IgD-negative memory B cell (primary cell): ENCODE measurements at regions not wholly inside any gene's neighbourhood (a gene's known extent, or its start where the extent isn't known, plus 50 kb on each side); places are given as distances from the start of the nearest gene placed in this dataset.

Experiments used
- H3K27ac Mint-ChIP-seq, 3 donors: one replicate each; pipeline ENCODE4 v1.8.0; 2020 to 2022; ENCODE audit warnings: mild to moderate bottlenecking in 3 of 3, mixed read lengths in 3 of 3, moderate library complexity in 1 of 3
- H3K27me3 Mint-ChIP-seq: one replicate; pipeline ENCODE4 v1.8.0; 2021; ENCODE audit warnings: mixed read lengths
- H3K36me3 Mint-ChIP-seq: one replicate; pipeline ENCODE4 v1.8.0; 2020; ENCODE audit warnings: mild to moderate bottlenecking, mixed read lengths
- H3K4me1 Mint-ChIP-seq, 3 donors: one replicate each; pipeline ENCODE4 v1.8.0; 2020 to 2022; ENCODE audit warnings: mixed read lengths in 3 of 3, mild to moderate bottlenecking in 1 of 3
- H3K4me3 Mint-ChIP-seq, 4 donors: one replicate each; pipeline ENCODE4 v1.8.0; 2020 to 2022; ENCODE audit warnings: mild to moderate bottlenecking in 4 of 4, mixed read lengths in 4 of 4, moderate library complexity in 3 of 4
- H3K9me3 Mint-ChIP-seq, 3 donors: one replicate each; pipeline ENCODE4 v1.8.0; 2020 to 2021; ENCODE audit warnings: mixed read lengths in 3 of 3, mild to moderate bottlenecking in 1 of 3

DNA sequence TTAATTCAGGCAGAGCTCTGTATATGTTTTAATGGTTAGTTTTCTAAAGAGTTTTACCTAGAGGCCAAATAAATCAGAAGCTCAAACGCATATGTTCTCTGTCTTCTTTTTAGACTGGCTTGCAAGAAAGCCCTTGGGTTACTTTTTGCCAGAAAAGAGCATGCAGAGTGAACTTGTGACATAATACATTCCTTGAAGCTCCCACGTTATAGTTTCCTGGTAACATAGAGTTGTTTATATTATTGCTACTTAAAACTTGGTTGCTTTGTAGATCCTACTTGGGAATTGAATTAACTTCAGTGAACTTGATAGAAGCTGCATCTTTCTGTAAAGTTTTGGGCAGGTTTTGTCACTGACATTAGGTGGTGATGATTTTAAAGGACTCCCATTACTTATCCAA is 102.9 kb downstream of the C9orf152 start:
- Mint-ChIP-seq H3K4me3 (peak overlapping the region in 1 of 4 donors; percentile 44), H3K27ac (peak overlapping the region in 2 of 3 donors; percentile 23 to 51), H3K27me3 (no peaks in the 10 kb centered on the region), H3K9me3 (no peaks in the 10 kb centered on the region), H3K4me1 (peaks cover 68 to 70% (median 69%) of the 10 kb centered on the region in 3 donors), H3K36me3 (peaks cover 2% of the 10 kb centered on the region)

DNA sequence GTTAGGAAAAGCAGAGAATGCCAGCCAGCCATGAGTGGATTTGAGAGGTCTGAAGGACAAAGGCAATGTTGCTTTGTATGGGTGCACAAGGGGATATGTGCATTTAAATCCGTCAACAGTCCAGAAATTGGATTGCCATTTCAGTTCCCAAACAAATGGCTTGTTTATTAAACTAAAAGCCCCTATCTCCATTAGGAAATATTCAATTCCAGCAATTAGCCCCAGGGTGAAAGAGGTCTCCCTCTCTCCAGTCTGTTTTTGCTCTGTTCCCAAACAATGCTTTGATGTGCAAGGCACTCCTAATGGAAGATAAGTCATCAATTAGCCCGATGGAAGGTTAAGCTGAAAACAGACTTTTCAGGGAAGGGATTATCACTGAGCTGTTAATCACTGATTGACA is 101.3 kb downstream of the C9orf152 start:
- Mint-ChIP-seq H3K9me3 (no peaks in the 10 kb centered on the region), H3K4me1 (peaks cover 65 to 69% (median 65%) of the 10 kb centered on the region in 3 donors), H3K4me3 (peak overlapping the region in 1 of 4 donors; percentile 84), H3K27me3 (no peaks in the 10 kb centered on the region), H3K36me3 (peaks cover 2% of the 10 kb centered on the region), H3K27ac (peak overlapping the region in 2 of 3 donors; percentile 11 to 51)

DNA sequence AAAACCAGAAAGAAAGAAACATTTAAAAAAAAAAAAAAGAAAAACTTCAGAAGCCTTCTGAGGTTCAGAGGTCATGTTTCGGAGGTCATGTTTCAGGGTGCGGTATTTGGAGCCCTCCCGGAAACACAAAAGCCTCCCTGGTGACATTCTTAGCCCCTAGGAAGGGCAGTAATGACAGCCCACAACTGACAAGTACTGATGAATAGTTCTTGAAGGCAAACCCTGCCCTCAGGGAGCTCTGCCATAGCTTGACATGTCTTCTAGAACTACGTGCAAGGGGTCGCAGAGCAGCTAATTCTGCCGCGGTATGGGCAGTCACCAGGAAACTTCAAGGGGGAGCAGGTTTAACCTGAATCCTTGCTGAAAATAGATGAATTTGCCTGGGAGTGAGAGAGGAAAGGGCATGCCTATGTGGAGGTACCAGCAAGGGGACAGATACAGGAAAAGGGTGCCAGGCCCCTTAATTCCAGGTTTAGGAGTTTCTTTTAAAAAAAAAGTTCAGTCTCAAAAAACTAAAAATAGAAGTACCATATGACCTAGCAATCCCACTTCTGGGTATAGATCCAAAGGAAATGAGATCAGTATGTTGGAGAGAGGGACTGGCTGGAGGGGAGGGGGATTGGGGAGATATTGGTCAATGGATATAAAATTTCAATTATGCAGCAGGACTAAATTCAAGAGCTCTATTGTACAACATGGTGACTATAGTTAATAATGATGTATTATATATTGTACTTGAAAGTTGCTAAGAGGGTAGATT is 98.4 kb downstream of the C9orf152 start:
- Mint-ChIP-seq H3K27me3 (no peaks in the 10 kb centered on the region), H3K27ac (peak overlapping the region; percentile 35 to 77 (median 76)), H3K36me3 (peaks cover 4% of the 10 kb centered on the region), H3K4me1 (peaks cover 60 to 65% (median 62%) of the 10 kb centered on the region in 3 donors), H3K4me3 (peak overlapping the region in 3 of 4 donors; percentile 36 to 85 (median 83)), H3K9me3 (no peaks in the 10 kb centered on the region)

DNA sequence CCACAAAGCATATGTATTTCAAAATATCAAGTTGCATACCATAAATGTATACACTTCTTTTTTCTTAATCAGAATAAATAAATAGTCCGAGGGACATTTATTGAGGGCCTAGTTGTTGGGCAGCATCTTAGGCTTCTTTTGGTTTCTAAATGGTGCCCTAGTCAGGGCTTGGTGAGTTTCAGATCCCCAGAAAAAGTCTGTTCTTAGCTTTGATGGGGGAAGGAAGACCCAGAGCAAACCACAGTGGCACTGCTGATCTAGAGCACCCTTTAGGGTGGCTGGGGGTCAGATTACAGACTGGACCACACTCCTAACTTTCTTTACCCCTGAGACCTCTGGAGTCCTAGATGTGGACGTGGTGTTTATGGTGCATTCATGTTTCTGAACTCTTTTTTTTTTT is 97.8 kb downstream of the C9orf152 start:
- no peaks in the 10 kb centered on the region for H3K9me3 Mint-ChIP-seq
- H3K4me1 Mint-ChIP-seq = peaks cover 59 to 65% (median 62%) of the 10 kb centered on the region in 3 donors
- peak overlapping the region; percentile 73 to 80 (median 77) for H3K27ac Mint-ChIP-seq
- peak overlapping the region; percentile 8 to 83 (median 60) for H3K4me3 Mint-ChIP-seq
- H3K36me3 Mint-ChIP-seq = peaks cover 4% of the 10 kb centered on the region
- H3K27me3 Mint-ChIP-seq = no peaks in the 10 kb centered on the region

DNA sequence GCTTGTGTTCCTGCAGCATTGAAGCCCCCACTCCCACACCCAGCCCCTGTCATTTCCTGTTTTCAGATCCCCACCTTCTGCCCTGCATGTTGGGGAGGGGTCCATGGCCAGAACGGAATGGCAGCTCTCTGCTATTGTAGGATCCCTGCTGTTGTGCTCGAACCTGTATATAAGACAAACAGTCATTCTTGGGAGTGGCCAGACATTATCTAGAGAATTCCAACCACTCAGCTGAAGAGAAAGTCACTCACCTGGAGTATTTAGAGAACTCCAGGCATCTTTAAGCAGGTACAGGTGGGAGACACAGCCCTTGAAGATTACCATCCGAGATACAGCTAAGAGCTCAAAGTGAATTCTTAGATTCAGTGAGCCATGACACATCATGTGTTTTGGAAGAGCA is 96.1 kb downstream of the C9orf152 start:
- Mint-ChIP-seq H3K36me3 (peaks cover 4% of the 10 kb centered on the region), H3K4me1 (peaks cover 52 to 57% (median 57%) of the 10 kb centered on the region in 3 donors), H3K27ac (peak overlapping the region in 2 of 3 donors; percentile 66 to 80), H3K27me3 (no peaks in the 10 kb centered on the region), H3K9me3 (no peaks in the 10 kb centered on the region), H3K4me3 (peak overlapping the region in 3 of 4 donors; percentile 27 to 88 (median 61))

DNA sequence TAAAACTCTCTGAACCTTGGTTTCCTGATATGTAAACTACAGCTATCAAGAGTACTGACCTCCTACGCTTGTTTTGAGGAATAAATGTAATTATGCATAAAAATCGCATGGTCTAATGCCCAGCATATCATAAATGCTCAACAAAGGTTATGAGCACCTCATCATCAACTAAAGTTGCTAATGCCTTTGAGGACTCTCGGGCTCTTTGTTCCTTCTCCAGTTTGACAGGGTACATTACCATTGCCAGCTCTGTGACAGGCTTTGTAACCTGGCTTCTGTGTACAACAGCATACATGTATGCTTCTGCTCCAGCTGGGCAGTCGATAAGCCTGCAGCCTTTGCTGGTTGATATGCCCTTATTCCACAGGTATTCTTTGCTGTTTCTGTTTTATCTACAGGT is 95.2 kb downstream of the C9orf152 start:
- Mint-ChIP-seq H3K27ac (peak overlapping the region; percentile 54 to 80 (median 66)), H3K27me3 (no peaks in the 10 kb centered on the region), H3K4me3 (peak overlapping the region in 3 of 4 donors; percentile 27 to 88 (median 61)), H3K9me3 (no peaks in the 10 kb centered on the region), H3K36me3 (peaks cover 4% of the 10 kb centered on the region), H3K4me1 (peaks cover 57 to 64% (median 63%) of the 10 kb centered on the region in 3 donors)

DNA sequence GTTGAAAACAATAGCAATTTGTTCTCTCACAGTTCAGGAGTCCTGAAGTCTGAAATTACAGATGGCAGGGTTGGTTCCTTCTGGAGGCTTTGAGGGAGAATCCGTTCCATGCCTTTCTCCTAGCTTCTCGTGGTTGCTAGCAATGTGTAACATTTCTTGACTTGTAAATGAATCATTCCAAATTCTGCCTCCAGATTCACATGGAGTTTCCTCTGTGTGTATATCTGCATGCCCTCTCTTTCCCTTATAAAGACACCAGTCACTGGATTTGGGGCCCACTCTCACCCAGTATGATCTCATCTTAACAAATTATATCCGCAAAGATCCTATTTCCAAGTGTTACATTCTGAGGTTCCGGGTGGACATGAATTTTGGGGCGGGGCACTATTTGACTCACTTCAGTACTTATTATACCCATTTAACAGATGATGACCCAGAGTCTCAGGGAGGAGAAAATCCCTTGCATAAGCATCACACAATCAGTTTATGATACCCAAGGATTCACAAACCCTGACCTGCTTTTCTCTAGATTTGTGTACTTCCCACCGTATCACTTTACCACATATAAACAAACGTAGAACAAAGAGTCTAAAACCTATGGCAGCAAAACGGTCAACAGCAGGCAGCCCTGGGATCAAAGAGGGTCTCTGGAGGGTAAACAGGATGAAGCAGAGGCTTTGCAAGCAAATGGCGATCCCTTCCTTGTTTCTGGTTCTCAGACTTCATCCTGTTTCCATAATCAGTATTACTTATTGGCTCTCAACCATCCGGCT is 93.7 kb downstream of the C9orf152 start:
- H3K9me3 Mint-ChIP-seq = no peaks in the 10 kb centered on the region
- peaks cover 4% of the 10 kb centered on the region for H3K36me3 Mint-ChIP-seq
- peak overlapping the region in 1 of 4 donors; percentile 42 for H3K4me3 Mint-ChIP-seq
- H3K27me3 Mint-ChIP-seq = no peaks in the 10 kb centered on the region
- peak overlapping the region; percentile 13 to 73 (median 51) for H3K27ac Mint-ChIP-seq
- H3K4me1 Mint-ChIP-seq = peaks cover 58 to 69% (median 65%) of the 10 kb centered on the region in 3 donors

DNA sequence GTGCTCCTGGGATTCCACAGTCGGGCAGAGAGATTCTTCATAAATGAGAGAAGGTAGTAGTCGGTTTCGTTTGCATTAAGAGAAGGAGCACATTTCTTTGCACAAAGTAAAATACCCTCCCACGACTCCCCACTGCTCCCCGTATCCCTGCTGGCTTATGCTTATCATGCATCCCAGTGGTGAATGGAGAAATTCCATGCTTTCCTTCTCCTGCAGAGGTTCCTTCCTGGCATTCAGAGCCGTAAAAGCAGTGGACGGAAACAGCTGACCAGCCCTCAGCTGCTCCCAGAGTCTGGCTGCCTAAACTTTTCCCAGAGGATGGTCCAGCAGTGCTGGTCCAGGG is 93.1 kb downstream of the C9orf152 start:
- H3K27ac Mint-ChIP-seq = peak overlapping the region in 1 of 3 donors; percentile 51
- peaks cover 4% of the 10 kb centered on the region for H3K36me3 Mint-ChIP-seq
- H3K9me3 Mint-ChIP-seq = no peaks in the 10 kb centered on the region
- H3K27me3 Mint-ChIP-seq = no peaks in the 10 kb centered on the region
- peaks cover 53 to 68% (median 65%) of the 10 kb centered on the region in 3 donors for H3K4me1 Mint-ChIP-seq
- no peak overlapping the region for H3K4me3 Mint-ChIP-seq

DNA sequence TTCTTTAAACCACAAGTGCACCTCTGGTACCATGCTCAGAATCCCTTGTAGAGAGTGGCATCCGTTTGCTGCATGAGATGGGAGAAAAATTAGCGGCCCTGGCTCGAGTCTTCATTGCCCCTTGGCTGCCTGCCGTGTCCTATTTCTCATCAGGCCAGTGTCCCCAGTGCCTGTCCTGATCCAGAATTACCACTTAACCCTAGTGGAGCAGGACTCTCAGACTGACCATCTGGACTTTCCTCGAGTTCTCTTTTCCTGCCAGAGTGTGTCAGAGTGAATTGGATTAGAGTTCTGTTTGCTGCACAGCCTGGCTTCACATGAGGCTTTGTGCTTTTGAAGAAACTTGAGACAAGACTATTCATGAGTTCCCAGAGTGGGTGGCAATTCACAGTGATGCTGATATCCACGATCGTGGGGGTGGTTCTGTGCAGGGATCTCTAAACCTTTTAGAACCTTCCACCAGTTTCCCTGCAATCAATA is 92.6 kb downstream of the C9orf152 start:
- Mint-ChIP-seq H3K4me1 (peaks cover 50 to 66% (median 63%) of the 10 kb centered on the region in 3 donors), H3K9me3 (no peaks in the 10 kb centered on the region), H3K27me3 (no peaks in the 10 kb centered on the region), H3K36me3 (peaks cover 4% of the 10 kb centered on the region), H3K4me3 (peak overlapping the region in 1 of 4 donors; percentile 70), H3K27ac (peak overlapping the region in 1 of 3 donors; percentile 37)

DNA sequence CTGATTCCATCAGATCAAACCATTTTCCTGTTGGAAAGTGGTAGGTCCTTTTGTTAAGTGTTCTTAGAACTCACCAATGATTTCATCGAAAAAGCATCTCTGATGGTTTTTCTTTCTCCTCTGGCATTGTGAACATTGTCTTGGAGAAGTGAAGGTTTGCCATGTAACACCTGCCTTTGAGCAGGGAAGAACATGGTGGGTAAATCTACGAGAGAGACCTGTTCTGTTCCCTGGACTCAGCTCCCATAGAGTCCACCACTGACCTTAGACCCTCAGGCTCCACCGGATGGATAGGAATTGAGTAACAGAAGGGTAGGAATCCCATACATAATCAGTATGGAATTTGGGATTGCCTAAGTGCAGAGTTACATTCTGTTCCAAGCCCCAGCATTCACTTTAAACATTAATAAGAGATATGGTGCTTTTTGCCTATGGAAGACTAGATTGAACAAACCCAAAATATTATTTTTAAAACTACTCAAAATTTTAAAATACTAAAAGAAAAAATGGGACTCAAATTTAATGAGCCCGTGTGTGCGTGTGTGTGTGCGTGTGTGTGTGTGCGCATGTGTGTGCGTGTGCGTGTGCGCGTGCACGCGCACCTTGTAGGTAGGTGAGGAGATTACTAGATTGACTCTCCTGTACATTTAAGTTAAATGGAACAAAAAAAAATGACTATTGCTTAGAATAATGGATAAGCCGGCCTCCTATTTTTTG is 92.0 kb downstream of the C9orf152 start:
- H3K9me3 Mint-ChIP-seq = no peaks in the 10 kb centered on the region
- peak overlapping the region in 1 of 4 donors; percentile 21 for H3K4me3 Mint-ChIP-seq
- H3K27ac Mint-ChIP-seq = peak overlapping the region in 2 of 3 donors; percentile 44 to 78
- H3K4me1 Mint-ChIP-seq = peaks cover 49 to 63% (median 62%) of the 10 kb centered on the region in 3 donors
- H3K27me3 Mint-ChIP-seq = no peaks in the 10 kb centered on the region
- H3K36me3 Mint-ChIP-seq = peaks cover 4% of the 10 kb centered on the region

DNA sequence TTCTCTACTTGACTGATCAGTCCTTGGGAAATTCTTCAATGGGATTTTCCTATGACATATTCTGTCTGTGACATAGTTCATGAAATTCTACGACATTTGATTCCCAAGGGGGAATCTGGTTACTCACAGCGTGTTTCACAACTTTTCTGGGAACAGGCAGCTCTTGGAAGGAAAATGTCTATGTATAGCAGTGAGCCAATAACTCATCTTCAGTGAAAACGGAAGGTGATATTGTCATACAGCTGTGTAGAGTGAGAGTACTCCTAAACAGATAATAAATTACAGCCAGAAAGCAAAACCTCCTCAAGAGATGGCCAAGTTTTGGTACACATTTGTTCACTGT is 91.4 kb downstream of the C9orf152 start:
- H3K27ac Mint-ChIP-seq = peak overlapping the region; percentile 44 to 78 (median 78)
- no peaks in the 10 kb centered on the region for H3K9me3 Mint-ChIP-seq
- peaks cover 51 to 65% (median 62%) of the 10 kb centered on the region in 3 donors for H3K4me1 Mint-ChIP-seq
- no peak overlapping the region for H3K4me3 Mint-ChIP-seq
- H3K36me3 Mint-ChIP-seq = peaks cover 4% of the 10 kb centered on the region
- H3K27me3 Mint-ChIP-seq = no peaks in the 10 kb centered on the region

DNA sequence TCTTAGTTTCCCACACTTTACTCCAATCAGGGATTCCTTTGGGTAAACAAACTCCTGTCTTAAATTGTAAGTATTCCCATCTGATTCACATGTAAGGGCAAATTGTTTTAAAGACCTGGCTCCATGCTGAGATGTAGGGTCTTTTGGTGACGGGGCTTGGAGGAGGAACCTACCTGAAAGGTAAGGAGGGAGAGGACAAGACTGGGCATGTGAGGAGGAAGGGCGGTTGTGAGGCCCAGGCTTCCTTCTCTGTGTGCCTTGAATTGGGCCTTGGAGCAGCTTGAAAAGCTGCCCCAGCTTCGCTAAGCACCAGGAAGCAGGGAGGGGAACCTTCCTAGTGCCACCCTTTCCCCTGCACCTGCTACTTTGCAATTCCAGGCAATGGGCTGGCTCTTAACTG is 86.8 kb downstream of the C9orf152 start:
- Mint-ChIP-seq H3K36me3 (no peaks in the 10 kb centered on the region), H3K4me1 (peaks cover 63 to 74% (median 66%) of the 10 kb centered on the region in 3 donors), H3K27ac (peak overlapping the region in 2 of 3 donors; percentile 27), H3K4me3 (no peak overlapping the region), H3K9me3 (no peaks in the 10 kb centered on the region), H3K27me3 (no peaks in the 10 kb centered on the region)

DNA sequence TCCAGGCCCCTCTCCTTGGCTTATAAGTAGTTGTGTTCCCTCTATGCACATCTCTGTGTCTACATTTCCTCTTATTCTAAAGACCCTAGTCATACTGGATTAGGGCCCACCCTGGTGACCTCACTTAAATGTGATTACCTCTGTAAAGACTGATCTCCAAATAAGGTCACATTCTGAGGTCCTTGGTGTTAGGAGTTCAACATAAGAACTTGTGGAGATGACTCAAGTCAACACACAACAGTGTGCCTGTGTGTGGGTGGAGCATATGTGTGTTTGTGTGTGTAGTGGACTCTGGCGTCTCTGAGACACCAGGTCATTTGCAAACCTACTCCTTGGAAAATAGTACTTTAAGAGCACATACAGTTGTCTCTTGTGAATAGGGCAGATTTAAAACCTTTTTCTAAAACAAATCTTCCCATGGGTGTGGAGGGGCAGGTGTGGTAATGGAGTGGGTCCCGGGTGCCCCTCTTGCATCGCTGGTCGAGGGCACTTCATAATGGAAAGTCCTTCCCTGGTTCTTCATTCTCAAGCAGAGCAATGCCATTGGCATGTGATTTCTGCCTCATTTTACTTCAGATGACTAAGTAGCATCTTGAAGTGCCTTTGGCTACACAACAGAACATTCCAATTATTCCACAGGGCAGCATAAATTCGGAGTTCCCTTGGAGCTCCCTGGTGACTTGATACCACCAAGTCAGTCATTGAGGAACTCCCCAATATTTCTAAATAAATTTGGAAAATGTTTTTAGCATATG is 84.4 kb downstream of the C9orf152 start:
- H3K27ac Mint-ChIP-seq = peak overlapping the region; percentile 12 to 87 (median 56)
- no peaks in the 10 kb centered on the region for H3K9me3 Mint-ChIP-seq
- H3K36me3 Mint-ChIP-seq = no peaks in the 10 kb centered on the region
- peak overlapping the region in 3 of 4 donors; percentile 39 to 70 (median 49) for H3K4me3 Mint-ChIP-seq
- no peaks in the 10 kb centered on the region for H3K27me3 Mint-ChIP-seq
- H3K4me1 Mint-ChIP-seq = peaks cover 69 to 75% (median 73%) of the 10 kb centered on the region in 3 donors

DNA sequence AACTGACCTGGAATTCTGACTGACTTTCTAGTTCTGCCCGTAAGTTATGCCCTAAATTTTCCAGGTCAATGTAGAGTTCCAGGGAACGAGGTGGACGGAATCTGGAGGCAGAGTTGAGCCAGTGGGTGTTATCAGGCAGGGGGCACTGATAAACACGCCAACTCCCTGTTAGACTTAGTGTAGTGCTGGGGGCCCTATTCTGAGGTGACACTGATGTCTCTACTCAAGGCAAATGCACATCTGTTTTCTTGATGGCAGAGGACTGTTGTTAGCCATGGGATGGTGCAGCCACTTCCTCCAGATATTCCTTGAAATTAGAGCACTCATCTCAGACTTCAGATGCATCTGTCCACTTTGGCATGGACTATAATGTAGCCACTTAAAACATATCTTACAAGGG is 83.5 kb downstream of the C9orf152 start:
- Mint-ChIP-seq H3K4me1 (peaks cover 77 to 81% (median 81%) of the 10 kb centered on the region in 3 donors), H3K36me3 (no peaks in the 10 kb centered on the region), H3K9me3 (no peaks in the 10 kb centered on the region), H3K27ac (peak overlapping the region; percentile 56 to 87 (median 83)), H3K4me3 (peak overlapping the region in 3 of 4 donors; percentile 49 to 81 (median 67)), H3K27me3 (no peaks in the 10 kb centered on the region)
